Hematopoietic multipotent progenitor cell treated with erythropoietin and hydrocortisone succinate and interleukin-3 and kit ligand, for 4 days (in vitro differentiated cells): ENCODE measurements at regions not wholly inside any gene's neighbourhood (a gene's known extent, or its start where the extent isn't known, plus 50 kb on each side); places are given as distances from the start of the nearest gene placed in this dataset.

Experiments used
- DNase-seq: peaks from one replicate; pipeline ENCODE4 v3.0.0-alpha.2; 2015

GRCh38 chr14:22476887-22477286 lies 112.1 kb downstream of the DAD1 start:
- DNase-seq, result no peak

DNA sequence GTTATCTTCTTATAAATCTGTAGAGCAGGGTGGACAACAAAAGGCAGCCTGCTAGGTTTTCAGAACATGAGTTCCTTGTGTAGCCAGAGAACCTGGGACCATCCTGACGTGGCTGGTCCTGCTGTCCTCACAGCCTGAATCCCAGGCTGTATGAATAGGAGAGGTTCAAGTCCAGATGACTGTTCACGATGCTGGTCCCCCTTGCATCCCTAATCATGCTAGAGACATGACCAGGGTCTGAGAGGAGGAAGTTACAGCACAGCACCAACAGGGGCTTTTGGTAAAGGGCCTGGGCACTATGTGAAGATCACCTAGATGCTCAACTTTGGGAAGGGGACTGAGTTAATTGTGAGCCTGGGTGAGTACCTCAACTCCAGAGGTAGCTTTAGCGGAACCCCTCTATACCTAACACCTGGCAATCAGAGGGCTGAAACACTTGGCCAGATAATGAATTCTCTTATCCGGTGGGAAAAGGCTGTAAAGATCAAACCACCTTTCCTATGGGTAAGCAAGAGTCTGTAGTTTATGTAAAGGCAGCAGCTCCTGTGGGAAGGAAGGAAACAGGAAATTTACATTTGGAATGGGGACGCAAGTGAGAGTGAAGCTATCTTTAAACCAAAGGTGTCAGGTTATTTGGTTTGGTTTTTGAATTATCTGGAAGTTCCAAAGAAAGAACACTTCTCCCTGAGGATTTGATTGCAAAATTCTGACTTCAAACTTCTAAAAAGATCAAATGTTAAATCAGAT lies 112.8 kb downstream of the DAD1 start:
- no peak for DNase-seq

- no peak for DNase-seq
These were observed 113.6 kb downstream of the DAD1 start for GRCh38 chr14:22475381-22475780.

DNA sequence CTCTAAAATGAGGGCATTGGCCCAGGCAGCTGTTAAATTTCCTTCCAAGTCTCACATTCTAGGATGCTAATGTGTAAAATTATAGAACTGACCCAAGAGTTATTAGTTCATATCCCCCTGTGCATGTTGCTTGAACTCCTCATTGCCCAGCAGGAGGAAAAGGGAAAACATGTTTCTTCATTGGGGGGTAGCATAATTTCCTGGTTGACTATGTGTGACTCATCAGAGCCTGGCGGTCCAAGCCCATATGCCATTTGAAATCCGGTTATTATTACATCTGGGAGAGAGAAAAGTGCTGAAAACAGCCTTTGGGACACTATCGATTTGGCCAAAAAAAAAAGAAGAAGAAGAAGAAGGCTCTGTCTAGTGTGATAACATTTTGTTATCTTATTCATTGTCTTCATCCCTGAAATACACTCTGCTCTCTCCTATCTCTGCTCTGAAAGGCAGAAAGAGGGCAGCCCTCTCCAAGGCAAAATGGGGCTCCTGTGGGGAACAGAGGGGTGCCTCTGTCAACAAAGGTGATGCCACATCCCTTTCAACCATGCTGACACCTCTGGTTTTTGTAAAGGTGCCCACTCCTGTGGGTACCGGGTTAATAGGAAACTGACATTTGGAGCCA lies 114.2 kb downstream of the DAD1 start:
- no peak for DNase-seq

DNA sequence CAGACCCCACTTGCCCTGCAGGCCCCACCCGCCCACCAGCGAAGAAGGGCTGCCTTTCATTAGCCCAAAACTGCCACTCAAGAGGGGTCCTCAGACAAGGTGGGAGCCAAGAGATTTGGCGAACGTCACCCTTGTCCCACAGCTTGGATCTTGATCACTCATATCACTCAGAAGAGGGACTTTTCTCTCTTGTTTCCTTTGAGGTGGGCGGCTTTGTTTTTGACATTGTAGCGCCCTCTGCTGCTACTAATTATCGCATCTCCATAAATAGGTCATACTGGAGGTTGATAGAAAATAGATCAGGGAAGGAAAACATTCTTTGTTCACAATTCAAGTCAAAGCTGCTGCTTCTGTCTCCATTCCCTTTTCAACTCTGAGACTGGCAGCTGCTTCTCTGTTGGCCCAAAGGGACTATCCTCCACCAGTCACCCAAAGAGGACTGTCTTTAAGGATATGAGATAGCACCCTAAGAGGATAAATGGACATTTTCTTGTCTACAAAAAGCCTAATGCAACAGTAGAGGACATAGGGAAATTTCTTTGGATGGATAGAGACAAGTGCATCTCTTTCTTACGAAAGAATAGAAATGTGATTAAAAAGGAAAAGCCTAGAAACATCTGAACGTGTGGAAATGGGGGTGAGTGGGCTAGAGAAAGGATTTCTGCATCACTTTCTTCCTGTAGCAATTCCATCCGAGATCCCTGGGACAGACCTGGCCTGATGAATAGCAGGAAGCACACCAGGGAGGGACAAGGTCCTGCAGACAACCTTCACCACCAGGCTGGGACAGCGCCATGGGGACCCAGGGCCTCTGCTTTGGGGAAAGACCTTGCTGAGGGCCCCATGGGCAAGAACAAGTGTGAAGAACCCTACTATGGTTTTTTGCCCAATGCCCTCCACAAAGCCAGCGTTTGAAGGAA lies 115.8 kb downstream of the DAD1 start:
- DNase-seq, result peak; percentile 93

DNA sequence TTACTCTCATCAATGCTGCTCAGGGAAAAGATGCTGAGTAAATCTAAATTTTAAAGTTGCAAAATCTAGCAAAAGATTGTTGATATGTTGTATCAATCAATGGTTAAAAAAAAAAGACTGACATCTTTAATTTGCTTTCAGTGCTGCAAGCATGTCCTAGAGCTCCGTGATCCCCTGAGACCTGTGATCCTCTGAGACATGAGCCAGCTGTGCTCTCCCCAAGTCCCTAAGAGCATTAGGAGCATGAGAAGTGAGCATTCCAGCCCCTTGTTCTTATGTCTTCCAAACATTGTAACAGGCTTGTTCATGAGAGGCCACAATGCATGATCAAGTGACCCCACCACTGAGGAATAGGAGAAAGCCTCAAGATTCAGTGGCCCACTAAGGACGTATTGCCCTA lies 116.6 kb downstream of the DAD1 start:
- DNase-seq, result no peak

DNA sequence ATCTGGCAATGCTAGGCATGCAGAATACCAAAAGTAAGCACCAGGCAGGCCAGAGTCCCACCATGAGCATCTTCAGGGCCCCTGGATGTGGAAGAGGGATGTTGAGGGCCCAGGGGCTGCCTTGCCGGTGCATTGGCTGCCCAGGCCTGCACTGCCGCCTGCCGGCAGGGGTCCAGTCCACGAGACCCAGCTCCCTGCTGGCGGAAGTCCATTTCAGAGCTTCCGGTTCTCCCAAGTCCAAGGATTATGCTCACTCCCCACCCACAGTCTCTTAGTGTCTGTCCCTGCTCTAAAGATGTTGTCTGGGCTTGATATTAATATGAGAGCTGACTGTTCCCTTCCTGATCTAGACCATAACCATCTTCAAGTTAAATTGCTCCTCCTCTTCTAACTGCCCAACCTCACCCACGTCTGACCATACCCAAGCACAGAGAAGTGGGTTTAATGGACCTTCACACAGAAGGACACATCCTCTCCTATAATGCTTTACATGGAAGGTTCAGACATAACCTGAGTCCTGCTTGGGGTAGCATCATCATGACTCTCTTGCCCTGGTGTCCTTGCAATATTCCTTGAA lies 117.4 kb downstream of the DAD1 start:
- peak; percentile 88 for DNase-seq

- DNase-seq, result no peak
These were observed 119.3 kb downstream of the DAD1 start for GRCh38 chr14:22469538-22470303.

DNA sequence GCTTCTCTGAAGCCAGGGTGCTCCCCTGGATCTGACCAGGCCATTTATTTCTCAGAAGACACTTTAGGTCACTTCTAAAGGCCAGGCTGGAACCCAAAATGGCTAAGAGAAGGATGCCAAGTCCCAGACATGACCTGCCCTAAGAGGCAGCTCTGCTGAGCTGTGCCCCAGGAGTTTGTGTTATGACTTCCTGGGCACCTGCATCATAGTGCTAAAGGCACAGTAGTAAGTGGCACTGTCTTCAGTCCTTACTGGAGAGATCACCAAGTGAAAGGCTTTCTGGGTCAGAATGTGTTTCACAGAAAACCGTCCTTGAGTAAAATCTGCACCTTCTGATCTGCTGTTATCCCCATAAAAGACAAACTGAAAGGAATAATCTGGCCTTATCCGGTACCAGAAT lies 120.2 kb downstream of the DAD1 start:
- DNase-seq, result no peak

DNA sequence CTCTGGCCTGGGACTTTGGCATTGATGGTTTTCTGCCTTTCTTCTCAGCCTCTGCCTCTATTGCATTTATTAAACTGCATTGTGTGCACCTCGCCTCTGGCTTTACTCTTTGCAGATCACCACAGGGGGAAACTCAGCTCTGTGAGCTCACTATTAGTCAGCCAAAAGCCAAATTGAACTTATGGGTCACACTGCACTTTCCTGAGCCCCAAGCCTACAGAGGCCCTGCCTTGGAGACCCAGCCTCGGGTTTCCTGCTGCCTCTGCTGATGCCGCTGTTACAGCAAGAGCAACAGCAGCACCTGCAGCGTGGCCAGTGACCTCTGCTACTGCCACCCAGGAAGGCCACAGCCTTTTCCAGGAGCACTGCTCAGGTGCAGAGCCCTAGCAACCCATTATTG lies 122.5 kb downstream of the DAD1 start:
- DNase-seq, result no peak

DNA sequence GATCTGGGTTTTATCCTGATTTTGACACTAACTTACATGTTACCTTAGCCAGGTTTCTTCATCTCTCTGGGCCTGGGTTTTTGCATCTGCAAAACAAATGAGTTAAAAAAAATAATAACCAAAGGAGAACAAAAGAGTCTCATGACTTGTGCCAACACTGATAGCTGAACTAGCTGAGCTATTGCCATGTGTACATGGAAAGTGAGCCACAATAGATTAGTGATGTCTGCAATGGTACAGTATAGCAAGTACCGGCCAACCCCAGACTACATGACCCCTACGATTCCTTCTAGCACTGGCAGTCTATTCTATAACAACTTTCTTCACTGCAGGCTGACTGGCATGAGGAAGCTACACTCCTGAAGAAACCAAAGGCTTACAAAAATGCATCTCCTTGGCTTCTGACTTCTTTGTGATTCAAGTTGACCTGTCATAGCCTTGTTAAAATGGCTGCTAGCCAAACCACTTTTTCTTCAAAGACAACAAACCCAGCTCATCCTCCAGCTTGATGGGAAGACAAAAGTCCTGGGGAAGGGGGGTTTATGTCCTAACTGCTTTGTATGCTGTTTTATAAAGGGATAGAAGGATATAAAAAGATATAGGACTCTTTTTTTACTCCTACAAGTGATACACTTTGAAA lies 123.7 kb downstream of the DAD1 start:
- DNase-seq, result no peak

DNA sequence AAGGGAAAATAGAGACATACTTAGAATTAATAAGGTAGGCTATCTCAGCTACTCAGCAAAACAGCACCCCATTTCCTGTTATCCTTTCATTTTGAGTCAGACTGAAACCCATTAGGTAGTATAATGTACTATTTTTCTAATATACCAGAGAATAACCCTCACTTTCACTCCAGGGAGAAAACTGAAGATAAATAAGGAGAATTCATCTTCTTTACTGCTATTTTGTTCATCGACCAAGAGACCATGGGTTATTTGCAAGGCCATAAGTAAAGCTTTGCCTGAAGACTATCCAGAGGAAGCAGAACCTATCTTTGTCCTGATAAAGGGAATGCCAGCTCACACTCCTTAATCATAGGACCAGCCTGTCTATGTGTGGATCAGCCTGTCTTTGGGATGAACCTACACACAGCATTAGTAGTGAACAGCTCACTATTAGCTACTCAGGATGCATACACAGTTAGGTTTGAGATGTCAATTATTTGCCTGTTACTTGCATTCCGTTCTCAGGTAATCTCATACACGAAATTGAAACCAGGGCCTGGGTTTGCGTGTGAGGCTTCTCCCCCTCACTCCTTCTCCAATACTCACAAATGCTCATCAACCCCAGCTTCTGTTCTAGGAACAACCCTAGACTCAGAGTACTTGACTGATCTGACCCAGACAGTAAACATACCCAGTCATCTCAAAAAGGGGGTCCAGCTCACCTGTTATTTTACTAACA lies 124.4 kb downstream of the DAD1 start:
- no peak for DNase-seq

- no peak for DNase-seq
These were observed 125.3 kb downstream of the DAD1 start for GRCh38 chr14:22463763-22464173.

- no peak for DNase-seq
These were observed 126.1 kb downstream of the DAD1 start for GRCh38 chr14:22462923-22463322.

- peak; percentile 96 for DNase-seq
These were observed 128.4 kb downstream of the DAD1 start for GRCh38 chr14:22460461-22461195.

DNA sequence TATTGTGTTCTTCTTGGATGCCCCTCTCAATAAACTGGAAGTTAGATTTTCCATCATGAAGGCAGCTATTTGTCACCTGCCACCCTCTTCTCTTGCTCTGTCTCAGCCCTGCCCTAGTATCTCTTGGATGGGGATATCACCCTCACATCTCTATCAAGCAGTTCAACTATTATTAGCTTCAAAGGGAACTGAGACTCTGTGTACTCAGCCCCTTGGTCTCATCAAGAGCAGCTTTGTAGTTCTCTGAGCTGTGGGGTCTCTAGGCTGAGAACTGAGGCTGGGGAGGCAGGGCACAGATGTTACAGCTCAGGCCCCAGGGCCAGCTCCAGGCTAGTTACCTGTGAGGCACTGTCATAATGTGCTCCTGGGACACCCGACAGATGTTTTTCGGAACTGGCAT lies 130.3 kb downstream of the DAD1 start:
- DNase-seq, result no peak

- peak; percentile 57 for DNase-seq
These were observed 131.9 kb downstream of the DAD1 start for GRCh38 chr14:22456998-22457594.

GRCh38 chr14:22456421-22456820 lies 132.6 kb downstream of the DAD1 start:
- no peak for DNase-seq

DNA sequence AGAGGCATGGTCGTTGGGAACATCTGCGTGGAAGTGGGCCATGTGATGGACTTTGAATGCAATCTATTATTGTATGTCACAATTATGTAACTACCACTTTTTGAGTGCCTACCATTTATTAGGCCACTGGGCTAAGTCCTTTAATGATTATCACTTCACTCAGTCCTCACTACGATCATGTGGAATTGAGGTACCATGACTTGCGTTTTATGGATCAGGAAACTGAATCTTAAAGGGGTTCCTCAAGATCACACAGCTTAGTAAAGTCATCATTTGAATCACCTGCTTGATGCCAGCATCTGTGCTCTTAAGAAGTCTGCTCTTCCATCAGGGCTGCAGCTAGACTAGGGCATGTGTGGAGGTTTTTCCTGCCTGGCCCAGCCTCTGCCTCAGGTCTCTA lies 136.7 kb downstream of the DAD1 start:
- no peak for DNase-seq

GRCh38 chr14:22450266-22450665 lies 138.8 kb downstream of the DAD1 start:
- no peak for DNase-seq
